NCI-H510A treated with DMSO at 0.1 percent for 48 hours (cell line): ENCODE measurements at regions not wholly inside any gene's neighbourhood (a gene's known extent, or its start where the extent isn't known, plus 50 kb on each side); places are given as distances from the start of the nearest gene placed in this dataset.
"Not testable (repeated sequence)": the region's sequence is repeated elsewhere in the genome, so short reads cannot be mapped to it uniquely, and the experiment has no call there.

Experiments used
- DNase-seq: peaks from one replicate; lab custom pipeline; 2025; lab: John Stamatoyannopoulos, UW

DNA sequence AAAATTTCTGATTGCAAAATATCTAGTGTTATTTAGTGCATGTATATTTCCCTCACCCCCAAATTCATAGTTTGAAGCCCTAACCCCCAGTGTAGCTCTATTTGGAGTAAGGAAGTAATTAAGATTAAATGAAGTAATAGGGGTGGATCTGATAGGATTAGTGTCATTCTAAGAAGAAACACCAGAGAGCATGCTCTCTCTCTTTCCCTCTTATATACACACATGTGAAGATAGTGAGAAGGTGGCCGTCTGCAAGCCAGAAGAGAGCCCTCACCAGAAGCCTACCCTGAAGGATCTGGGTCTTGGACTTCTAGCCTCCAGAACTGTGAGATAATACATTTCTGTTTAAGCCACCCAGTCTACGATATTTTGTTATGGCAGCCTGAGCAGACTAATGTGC, 120.3 kb downstream of the TMEM30B start:
- DNase-seq, result no peak

GRCh38 chr14:61154641-61155040, 126.5 kb downstream of the TMEM30B start:
- DNase-seq, result no peak

DNA sequence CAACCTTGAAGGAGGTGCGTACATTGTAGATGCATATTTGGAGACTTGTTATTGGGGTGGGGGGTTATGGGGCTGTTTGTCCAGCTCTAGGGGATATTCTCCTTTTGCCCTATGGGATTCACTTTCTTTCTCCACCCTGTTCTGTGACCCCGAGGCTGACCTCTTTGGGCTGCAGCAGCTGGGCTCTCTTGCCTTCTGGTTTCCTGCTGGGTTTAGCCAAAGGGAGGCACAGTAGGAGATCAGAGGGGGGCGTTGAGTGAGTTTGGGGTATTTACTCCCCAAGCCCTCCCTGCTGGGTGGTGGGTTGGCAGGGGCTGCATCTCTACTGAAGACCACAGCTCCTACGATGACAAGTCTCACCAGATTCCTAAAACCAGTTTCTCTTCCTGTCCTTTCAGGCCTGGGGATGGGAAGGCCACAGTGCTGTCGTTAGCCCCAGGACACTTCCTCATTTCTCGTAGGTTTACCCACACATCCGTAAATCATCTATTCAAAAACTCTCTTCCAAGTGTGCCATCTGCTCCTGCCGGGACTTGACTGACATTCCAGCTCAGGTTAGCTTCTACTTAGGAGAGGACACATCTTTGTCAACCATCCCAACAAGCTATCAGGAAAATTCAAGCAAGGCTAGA, 127.1 kb downstream of the TMEM30B start:
- DNase-seq, result no peak

GRCh38 chr14:61153431-61153830, 127.7 kb downstream of the TMEM30B start:
- DNase-seq, result no peak

DNA sequence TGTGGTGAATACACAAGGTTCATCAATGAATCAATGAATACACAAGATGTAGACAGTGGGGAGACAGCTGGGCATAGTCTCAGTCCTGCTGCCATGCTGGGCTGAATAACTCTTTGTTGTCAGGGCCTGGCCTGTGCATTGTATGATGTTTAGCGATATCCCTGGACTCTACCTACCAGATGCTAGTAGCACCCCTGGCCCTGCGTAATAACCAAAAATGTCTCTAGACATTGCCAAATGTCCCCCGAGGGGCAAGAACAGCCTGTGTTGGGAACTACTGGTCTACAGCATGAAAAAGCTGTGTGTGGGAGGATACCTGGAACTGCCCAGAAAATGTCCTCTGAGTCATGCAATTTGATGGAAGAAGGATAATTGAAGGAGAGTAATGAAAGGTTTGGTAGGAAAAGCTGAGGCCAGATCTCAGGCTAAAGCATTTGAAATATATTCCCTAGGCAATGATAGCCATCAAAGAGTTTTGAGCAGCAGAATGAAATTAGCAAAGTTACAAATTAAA, 128.2 kb downstream of the TMEM30B start:
- no peak for DNase-seq

GRCh38 chr14:61151251-61151650, 129.9 kb downstream of the TMEM30B start:
- no peak for DNase-seq

DNA sequence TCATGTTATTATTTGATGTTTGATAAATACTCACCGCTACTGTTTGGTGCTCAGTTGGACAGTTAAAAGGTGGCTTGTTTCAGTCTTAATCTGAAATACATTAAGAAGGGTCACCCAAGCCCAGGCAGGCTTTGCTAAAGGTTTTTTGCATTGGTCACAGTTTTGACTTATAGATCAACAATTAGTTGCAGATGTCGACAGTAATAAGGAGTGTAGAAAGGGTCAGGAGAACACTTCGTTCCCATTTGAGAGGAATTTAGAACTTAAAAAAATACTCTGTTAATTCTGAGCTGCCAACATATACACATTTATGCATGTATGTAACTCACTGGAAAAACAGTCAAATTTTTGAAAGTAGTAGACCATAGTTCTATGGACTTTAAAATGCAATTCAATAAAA, 130.3 kb downstream of the TMEM30B start:
- DNase-seq, result no peak

- DNase-seq, result no peak
Measured at GRCh38 chr14:61149896-61150295, 131.2 kb downstream of the TMEM30B start.

- DNase-seq, result no peak
Measured at GRCh38 chr14:61148742-61149350, 132.3 kb downstream of the TMEM30B start.

GRCh38 chr14:61147831-61148549, 133.1 kb downstream of the TMEM30B start:
- DNase-seq, result no peak

DNA sequence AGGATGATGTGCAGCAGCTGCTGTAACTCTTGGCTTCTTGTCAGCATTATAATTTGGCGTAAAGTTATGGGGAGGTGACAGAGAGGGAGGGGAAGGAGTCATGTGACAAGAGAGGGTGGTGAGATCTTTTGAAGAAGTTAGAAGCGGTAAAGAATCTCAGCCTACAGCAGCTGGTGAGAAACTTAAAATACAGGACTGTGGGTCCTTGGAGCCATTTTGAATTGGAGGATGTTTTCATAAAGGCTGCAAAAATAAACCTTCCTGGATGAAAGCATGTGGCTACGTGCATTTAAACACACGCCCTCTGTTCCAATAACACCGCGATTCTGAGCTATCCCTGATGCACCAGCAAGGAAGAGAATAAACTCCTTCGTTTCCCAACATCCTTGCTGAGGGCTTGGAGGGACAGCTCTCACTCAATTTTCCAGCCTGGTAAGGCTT, 133.7 kb downstream of the TMEM30B start:
- DNase-seq, result no peak

- no peak for DNase-seq
Measured at GRCh38 chr14:61146899-61147298, 134.2 kb downstream of the TMEM30B start.

GRCh38 chr14:61145903-61146481, 135.1 kb downstream of the TMEM30B start:
- DNase-seq, result no peak

- DNase-seq, result peak; percentile 54
Measured at GRCh38 chr14:61145034-61145902, 135.9 kb downstream of the TMEM30B start.

GRCh38 chr14:61144117-61145033, 136.8 kb downstream of the TMEM30B start:
- DNase-seq, result not testable (repeated sequence)

GRCh38 chr14:61140872-61141271, 140.3 kb downstream of the TMEM30B start:
- peak; percentile 22 for DNase-seq

GRCh38 chr14:61140271-61140670, 140.9 kb downstream of the TMEM30B start:
- no peak for DNase-seq

GRCh38 chr14:61139006-61139599, 142.0 kb downstream of the TMEM30B start:
- no peak for DNase-seq

- DNase-seq, result peak; percentile 50
Measured at GRCh38 chr14:61132894-61133293, 148.2 kb downstream of the TMEM30B start.

DNA sequence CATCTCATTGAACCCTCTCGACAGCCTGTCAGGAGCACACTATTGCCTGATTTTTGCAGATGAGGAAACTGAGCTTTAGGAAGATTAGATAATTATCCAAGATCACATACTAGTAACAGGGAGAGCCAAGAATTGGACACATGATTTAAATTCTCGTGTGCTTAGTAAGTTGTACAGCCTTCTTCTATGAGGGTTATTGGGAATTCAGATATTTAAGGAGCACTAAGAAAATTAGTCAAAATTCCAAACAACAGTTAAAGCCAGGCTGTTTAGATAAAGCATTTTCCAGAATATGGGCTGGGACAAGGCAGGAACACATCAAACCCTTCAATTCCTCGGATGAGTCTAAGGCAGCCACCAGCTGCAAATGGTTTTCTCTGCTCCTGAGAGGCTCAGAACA, 148.8 kb downstream of the TMEM30B start:
- DNase-seq, result peak; percentile 39
